Inflammatory macrophage (primary cell): ENCODE measurements at regions not wholly inside any gene's neighbourhood (a gene's known extent, or its start where the extent isn't known, plus 50 kb on each side); places are given as distances from the start of the nearest gene placed in this dataset.
"Not testable (repeated sequence)": the region's sequence is repeated elsewhere in the genome, so short reads cannot be mapped to it uniquely, and the experiment has no call there.

Experiments
- DNase-seq, 2 donors: peaks; one replicate each; pipeline ENCODE4 v3.0.0-alpha.2; 2020 to 2022

- DNase-seq, result not testable (repeated sequence)
Observed at GRCh38 chrX:134045372-134045771, 60.0 kb upstream of the GPC3 start.

DNA sequence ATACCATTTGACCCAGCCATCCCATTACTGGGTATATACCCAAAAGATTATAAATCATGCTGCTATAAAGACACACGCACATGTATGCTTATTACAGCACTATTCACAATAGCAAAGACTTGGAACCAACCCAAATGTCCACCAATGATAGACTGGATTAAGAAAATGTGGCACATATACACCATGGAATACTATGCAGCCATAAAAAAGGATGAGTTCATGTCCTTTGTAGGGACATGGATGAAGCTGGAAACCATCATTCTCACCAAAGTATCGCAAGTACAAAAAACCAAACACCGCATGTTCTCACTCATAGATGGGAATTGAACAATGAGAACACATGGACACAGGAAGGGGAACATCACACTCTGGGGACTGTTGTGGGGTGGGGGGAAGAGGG lies 81.7 kb upstream of the GPC3 start:
- not testable (repeated sequence) for DNase-seq

- DNase-seq, result not testable (repeated sequence)
Observed at GRCh38 chrX:134071899-134072298, 86.5 kb upstream of the GPC3 start.

- no peak for DNase-seq
Observed at GRCh38 chrX:134073341-134073740, 87.9 kb upstream of the GPC3 start.

GRCh38 chrX:134074151-134074550 lies 88.8 kb upstream of the GPC3 start:
- no peak for DNase-seq

- DNase-seq, result no peak
Observed at GRCh38 chrX:134075894-134076718, 90.7 kb upstream of the GPC3 start.

DNA sequence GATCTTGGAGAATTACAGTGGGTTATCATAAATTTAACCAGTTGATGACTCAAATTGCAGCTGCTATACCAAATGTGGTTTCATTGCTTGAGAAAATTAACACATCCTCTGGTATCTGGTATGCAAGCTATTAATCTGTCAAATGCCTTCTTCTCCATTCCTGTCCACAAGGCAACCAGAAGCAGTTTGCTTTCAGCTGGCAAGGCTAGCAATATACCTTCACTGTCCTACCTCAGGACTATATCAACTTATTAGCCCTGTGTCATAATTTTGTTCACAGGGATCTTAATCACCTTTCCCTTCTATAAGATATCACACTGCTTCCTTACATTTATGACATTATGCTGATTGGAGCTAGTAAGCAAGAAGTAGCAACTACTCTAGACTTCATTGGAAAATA lies 110.0 kb upstream of the GPC3 start:
- no peak for DNase-seq

DNA sequence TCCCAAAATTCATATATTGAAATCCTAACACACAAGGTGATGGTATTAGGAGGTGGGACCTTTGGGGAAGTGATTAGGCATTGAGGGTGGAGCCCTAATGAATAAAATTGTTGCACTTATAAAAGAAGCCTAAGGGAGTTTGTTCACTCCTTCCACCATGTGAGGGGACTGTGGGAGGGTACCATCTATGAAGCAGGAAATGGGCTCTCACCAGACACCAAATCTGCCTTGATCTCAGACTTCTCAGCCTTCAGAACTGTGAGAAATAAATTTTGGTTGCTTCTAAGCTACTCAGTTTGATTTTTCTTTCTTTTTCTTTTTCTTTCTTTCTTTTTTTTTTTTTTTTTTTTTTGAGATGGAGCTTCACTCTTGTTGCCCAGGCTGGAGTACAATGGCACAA lies 116.2 kb upstream of the GPC3 start:
- DNase-seq, result no peak

- DNase-seq, result no peak
Observed at GRCh38 chrX:134115270-134115669, 121.7 kb upstream of the CCDC160 start.

DNA sequence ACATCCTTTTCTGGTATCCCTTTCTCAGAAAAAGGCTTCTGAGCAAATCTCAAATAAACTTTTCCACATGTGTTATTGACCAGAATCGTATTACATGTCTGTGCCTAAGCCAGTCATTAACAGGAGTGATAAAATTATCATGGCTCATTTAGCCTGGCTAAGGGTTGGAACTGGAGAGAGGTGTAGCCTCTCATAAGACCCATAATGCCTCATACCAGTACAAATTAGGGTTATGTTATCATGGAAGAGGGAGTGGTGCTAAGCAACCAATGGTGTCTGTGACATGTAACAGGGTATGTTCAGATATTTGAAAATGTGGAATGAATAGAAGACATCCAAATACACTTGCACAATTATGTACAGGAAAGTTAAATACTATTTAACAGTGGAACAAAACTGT lies 99.6 kb upstream of the CCDC160 start:
- DNase-seq, result no peak

- DNase-seq, result no peak
Observed at GRCh38 chrX:134139090-134139489, 97.9 kb upstream of the CCDC160 start.

DNA sequence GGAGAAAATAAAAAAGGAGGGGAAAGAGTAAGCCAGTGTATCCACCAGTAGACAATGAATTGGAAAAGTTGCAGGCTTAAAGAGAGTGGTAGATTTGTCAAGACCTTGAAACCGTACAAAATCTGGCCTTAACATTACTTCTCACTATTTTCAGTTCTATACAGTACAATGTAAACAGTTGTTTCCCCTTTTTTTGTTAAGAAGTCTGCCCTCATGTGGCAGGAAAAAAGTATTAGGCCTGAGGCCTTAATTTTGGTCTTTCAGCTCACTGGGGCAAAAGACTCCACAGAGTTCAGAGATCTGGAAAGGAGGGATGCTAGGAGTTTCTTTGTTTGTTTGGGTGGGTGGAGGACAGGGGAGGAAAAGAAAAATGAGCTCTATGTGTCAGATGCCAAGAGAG lies 92.8 kb upstream of the CCDC160 start:
- DNase-seq, result peak; percentile 9 to 30

GRCh38 chrX:134146493-134146892 lies 90.5 kb upstream of the CCDC160 start:
- DNase-seq, result no peak

- DNase-seq, result no peak
Observed at GRCh38 chrX:134148172-134148692, 88.8 kb upstream of the CCDC160 start.

DNA sequence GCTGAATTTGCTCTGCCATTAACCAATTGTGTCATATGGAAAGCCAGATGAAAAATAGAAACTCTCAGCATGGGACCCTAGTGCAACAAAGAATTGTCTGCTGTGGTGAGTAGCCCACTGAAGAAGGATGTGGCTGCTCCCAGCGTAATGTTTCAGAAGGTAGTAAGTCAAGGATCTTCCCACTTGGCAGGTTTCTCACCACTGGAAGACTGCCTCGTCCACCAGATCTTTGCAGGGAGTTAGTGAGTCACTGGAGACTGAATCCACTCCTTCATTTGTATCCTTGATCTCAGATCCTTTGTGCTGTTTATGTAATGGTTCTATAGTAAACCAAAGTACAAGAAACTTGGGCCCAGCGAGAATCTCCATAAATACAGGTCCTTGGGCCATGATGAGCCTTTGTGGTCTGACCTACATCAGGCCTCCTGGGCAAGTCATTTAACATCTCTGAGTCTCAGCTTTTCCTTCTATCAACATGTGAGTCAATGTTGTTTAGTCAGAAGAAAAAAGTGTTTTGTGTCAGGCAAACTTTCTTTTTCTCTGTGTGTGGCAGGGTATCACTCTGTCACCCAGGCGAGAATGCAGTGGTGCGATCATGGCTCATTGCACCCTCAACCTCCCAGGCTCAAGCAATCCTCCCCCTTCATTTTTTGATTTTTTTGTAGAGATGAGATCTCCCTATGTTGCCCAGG lies 78.0 kb upstream of the CCDC160 start:
- DNase-seq, result no peak

DNA sequence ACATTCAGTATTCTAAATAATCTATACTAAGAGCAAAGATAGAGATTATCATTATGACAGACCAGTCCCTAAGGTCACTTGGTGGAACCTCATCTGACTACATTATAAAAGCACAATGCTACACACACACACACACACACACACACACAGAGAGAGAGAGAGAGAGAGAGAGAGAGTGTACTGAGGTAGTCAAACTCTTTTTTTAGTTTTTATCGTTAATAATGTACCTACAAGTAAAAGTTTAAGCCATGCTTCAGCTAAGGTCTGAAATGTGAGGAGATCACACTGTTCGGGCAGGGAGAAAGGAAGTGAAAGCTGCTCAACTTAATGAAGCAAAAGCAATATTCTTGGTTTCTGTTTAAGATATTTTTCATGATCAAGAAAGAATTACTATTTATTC lies 75.8 kb upstream of the CCDC160 start:
- DNase-seq, result no peak

- DNase-seq, result no peak
Observed at GRCh38 chrX:134162032-134162431, 75.0 kb upstream of the CCDC160 start.

- DNase-seq, result no peak
Observed at GRCh38 chrX:134163836-134164235, 73.1 kb upstream of the CCDC160 start.

GRCh38 chrX:134167591-134168203 lies 69.3 kb upstream of the CCDC160 start:
- no peak for DNase-seq

DNA sequence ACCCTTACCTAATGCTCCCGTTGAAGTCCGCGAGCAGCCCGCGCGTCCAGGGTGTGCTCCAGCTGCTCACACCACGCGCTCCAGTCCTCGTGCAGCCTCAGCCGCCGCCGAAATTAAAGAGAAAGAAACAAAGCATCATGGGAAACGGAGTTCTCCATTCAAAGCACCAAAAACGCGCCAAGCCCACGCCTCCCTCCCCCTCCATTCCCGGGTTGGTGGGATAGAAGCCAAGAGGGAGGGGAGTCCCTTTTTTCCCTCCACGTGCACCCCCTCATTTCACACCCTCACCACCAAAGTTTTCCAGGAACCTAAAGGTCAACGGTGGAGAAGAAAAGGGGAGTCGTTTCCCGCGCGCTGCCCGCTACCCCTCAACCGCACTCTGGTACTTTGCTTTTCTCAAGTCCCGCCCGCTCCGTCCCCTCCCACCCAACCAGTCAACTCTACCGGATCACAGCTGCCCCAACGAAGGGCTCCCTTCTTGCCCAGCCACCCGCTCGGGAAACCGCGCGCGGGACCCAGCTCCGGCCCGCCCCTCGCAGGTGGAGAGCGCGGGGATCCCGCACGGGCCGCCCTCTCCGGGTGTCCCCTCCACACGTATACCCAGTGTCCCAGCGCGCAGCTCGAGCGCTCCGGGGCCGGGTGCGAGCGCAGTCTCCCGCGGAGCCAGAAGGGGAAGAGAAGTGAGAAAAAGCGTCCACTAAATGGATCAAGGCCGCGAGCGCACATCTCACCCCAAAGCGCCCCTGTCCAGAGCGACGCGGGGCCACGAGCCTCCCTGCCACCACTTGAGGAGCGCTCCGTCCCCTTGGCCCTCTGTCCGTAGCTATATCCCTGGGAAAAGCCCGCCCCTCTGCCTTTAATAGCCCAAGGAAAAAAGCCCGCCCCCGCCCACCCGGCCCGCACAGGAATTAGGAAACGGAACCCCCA lies 65.1 kb upstream of the CCDC160 start:
- DNase-seq, result peak; percentile 7 to 26

DNA sequence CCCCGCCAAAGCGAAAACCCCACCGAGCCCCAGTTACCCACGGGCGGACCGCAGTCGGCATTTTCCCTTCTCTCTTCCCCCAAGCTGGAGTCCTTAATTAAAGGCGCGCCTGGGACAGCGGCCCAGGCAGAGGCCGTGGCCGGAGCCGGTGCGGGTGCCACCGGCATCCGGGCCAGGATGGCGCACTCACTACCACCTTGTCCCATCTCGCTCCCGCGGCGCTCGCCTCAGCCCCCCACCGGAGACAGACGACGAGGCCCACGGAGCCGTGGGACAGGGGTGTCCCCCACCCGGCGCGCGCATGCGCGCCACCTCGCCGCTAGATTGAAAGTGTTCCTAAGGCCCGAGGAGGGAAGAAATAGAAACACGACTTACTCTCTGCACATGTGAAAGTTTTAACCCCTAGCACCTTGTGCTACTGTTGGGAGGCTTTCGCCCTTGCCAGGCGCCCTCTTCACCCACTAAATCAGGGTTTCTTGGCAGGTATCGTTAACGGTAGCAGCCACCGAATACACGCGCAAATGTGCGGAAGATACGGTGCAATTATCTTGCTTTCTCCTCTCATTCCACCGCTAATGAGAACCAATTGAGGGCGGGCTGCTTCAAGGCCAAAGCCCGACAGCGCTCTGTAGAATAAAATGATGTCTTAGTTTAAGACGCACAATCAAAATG lies 64.3 kb upstream of the CCDC160 start:
- DNase-seq, result peak in 1 of 2 donors; percentile 13
